WTC11 (cell line): ENCODE measurements at regions not wholly inside any gene's neighbourhood (a gene's known extent, or its start where the extent isn't known, plus 50 kb on each side); places are given as distances from the start of the nearest gene placed in this dataset.

Source experiments
- CTCF ChIP-seq: fragments of 200-600 bp; IDR thresholded peaks from 2 replicates; pipeline ENCODE4 v1.8.0; 2022; ENCODE audit warnings: antibody characterized with exemption
- E2F4 ChIP-seq: sonication (generic); formaldehyde crosslinking; IDR thresholded peaks from 2 replicates; pipeline ENCODE4 v1.8.1; 2022; ENCODE audit warnings: low read depth, mild to moderate bottlenecking, moderate library complexity, missing genetic modification reagents, borderline replicate concordance
- RELA ChIP-seq: sonication (generic); formaldehyde crosslinking; IDR thresholded peaks from 2 replicates; pipeline ENCODE4 v1.8.1; 2022; ENCODE audit warnings: missing genetic modification reagents, mild to moderate bottlenecking, borderline replicate concordance
- TEAD1 ChIP-seq: sonication (generic); formaldehyde crosslinking; IDR thresholded peaks from 2 replicates; pipeline ENCODE4 v1.8.0; 2022; ENCODE audit warnings: mild to moderate bottlenecking, missing genetic modification reagents
- USF1 ChIP-seq: sonication (generic); formaldehyde crosslinking; IDR thresholded peaks from 2 replicates; pipeline ENCODE4 v1.8.0; 2022; ENCODE audit warnings: mild to moderate bottlenecking, missing genetic modification reagents
- ZNF423 ChIP-seq: fragments of 250-450 bp; sonication (Bioruptor Pico); IDR thresholded peaks from 2 replicates; pipeline ENCODE4 v2.1.2; 2022; ENCODE audit warnings: mild to moderate bottlenecking, moderate library complexity

DNA sequence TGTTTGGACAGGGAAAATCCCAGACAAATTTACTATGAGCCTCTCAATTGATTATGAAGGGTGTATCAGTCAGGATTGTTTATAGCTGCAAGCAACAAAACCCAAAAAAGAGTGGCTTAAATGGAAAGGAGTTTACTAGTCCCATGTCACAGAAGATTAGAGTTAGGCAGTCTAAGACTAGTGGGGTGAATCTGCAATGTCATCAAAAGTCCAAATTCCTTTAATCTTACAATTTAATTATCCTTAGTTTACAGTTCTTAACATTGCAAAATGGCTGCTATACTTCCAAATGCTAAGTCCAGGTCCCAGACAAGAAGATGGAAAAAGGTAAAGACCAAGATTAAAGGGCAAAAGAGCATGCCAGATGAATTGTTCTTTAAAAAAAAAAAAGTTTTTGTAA, 143.6 kb downstream of the CD47 start:
- no peak for TF ChIP-seq CTCF
- no peak for TF ChIP-seq ZNF423 (CRISPR knock-in tag)
- TF ChIP-seq E2F4 = no peak
- no peak for TF ChIP-seq RELA
- no peak for TF ChIP-seq TEAD1 (CRISPR knock-in tag)
- TF ChIP-seq USF1 (CRISPR knock-in tag) = no peak
